Activated CD8-positive, alpha-beta T cell treated with anti-CD3 and anti-CD28 coated beads for 36 hours (primary cell): ENCODE measurements at regions not wholly inside any gene's neighbourhood (a gene's known extent, or its start where the extent isn't known, plus 50 kb on each side); places are given as distances from the start of the nearest gene placed in this dataset.

ENCODE experiments used
- ATAC-seq: fragments of 200-7000 bp; cut with Tn5 transposase; one replicate; pipeline ENCODE4 v1.10.0; 2021; ENCODE audit warnings: mild to moderate bottlenecking, moderate library complexity
- CTCF ChIA-PET: fragments of 350-600 bp; sonication (Branson Sonifier 250); formaldehyde crosslinking; loops from one replicate; lab custom pipeline; 2021; ENCODE audit warnings: antibody characterized with exemption; lab: Charles Lee
- POLR2A ChIA-PET: fragments of 350-600 bp; sonication (Branson Sonifier 250); formaldehyde crosslinking; loops from one replicate; lab custom pipeline; 2021; ENCODE audit warnings: antibody characterized with exemption; lab: Charles Lee
- DNase-seq: peaks from one replicate; pipeline ENCODE4 v3.0.0-alpha.2; 2020
- H3K27ac Mint-ChIP-seq: one replicate; pipeline ENCODE4 v1.8.0; 2021; ENCODE audit warnings: mild to moderate bottlenecking, mixed read lengths
- H3K27me3 Mint-ChIP-seq: one replicate; pipeline ENCODE4 v1.8.0; 2021; ENCODE audit warnings: mixed read lengths
- H3K36me3 Mint-ChIP-seq: one replicate; pipeline ENCODE4 v1.8.0; 2021; ENCODE audit warnings: low read depth, mixed read lengths
- H3K4me1 Mint-ChIP-seq: one replicate; pipeline ENCODE4 v1.8.0; 2021; ENCODE audit warnings: low read depth, mixed read lengths
- H3K4me3 Mint-ChIP-seq: one replicate; pipeline ENCODE4 v1.8.0; 2021; ENCODE audit warnings: mild to moderate bottlenecking, moderate library complexity, mixed read lengths
- H3K9me3 Mint-ChIP-seq: one replicate; pipeline ENCODE4 v1.8.0; 2021; ENCODE audit warnings: mixed read lengths
- CTCF ChIP-seq: fragments of 200-600 bp; IDR thresholded peaks from one replicate; pipeline ENCODE4 v1.8.0; 2022; ENCODE audit warnings: antibody characterized with exemption, mild to moderate bottlenecking
- intact Hi-C: fragments of 100-400 bp; cut with micrococcal nuclease; formaldehyde crosslinking; loops from one replicate; pipeline ENCODE4 v1.10.0; 2022

- no peak overlapping the region for H3K27ac Mint-ChIP-seq
- H3K36me3 Mint-ChIP-seq: no peaks in the 10 kb centered on the region
- ChIA-PET POLR2A (no interaction called here), CTCF (interaction anchor here (1.0 to 1.4 kb wide), 2 partner anchors 53 to 54 kb away, joined by 3 read pairs; no protein-coding TSS in a partner anchor)
- no peaks in the 10 kb centered on the region for H3K9me3 Mint-ChIP-seq
- peak; percentile 39 for TF ChIP-seq CTCF
- H3K27me3 Mint-ChIP-seq: no peaks in the 10 kb centered on the region
- peak; percentile 61 for ATAC-seq
- H3K4me3 Mint-ChIP-seq: no peak overlapping the region
- intact Hi-C loops: loop anchor here (5.0 kb wide), 1 partner anchor 162 kb away; no protein-coding TSS in a partner anchor
- peaks cover 31% of the 10 kb centered on the region for H3K4me1 Mint-ChIP-seq
- no peak for DNase-seq
Observed at GRCh38 chr3:43215663-43216275, 70.6 kb upstream of the SNRK start.

- ATAC-seq: no peak
- no peak for TF ChIP-seq CTCF
- Mint-ChIP-seq H3K4me3 (no peak overlapping the region), H3K9me3 (no peaks in the 10 kb centered on the region), H3K27me3 (no peaks in the 10 kb centered on the region), H3K27ac (no peak overlapping the region), H3K36me3 (no peaks in the 10 kb centered on the region), H3K4me1 (peaks cover 26% of the 10 kb centered on the region)
- no peak for DNase-seq
- ChIA-PET POLR2A (no interaction called here), CTCF (interaction anchor here (1.4 kb wide), 1 partner anchor 52 kb away, joined by 3 read pairs; no protein-coding TSS in a partner anchor)
- intact Hi-C loops: loop anchor here (5.0 kb wide), 1 partner anchor 162 kb away; no protein-coding TSS in a partner anchor
Observed at GRCh38 chr3:43215138-43215537, 71.2 kb upstream of the SNRK start.

GRCh38 chr3:43214616-43215015 lies 71.7 kb upstream of the SNRK start:
- no peak for ATAC-seq
- Mint-ChIP-seq H3K36me3 (no peaks in the 10 kb centered on the region), H3K27me3 (no peaks in the 10 kb centered on the region), H3K4me1 (peaks cover 26% of the 10 kb centered on the region), H3K9me3 (no peaks in the 10 kb centered on the region), H3K27ac (no peak overlapping the region), H3K4me3 (no peak overlapping the region)
- no peak for TF ChIP-seq CTCF
- CTCF ChIA-PET: no interaction called here
- no peak for DNase-seq
- POLR2A ChIA-PET: no interaction called here
- intact Hi-C loops: loop anchor here (5.0 kb wide), 1 partner anchor 163 kb away; no protein-coding TSS in a partner anchor

DNA sequence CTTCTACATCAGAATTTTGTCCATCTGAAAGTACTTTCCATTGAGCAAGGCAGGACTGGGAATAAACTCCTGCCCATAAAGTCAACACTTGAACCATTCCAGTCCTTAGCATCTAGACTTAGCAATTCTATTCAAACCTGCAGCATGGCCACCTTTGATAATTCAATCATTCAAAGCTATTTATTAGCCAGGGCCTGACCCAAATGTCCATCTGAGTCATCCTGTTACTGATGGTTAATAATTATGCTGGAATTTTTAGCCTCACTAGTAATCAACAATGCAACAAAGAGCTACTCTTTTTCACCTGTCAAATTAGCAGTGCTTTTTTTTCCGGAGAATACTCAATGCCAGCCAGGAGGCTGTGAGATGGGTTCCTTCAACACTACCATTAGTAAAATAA lies 72.7 kb upstream of the SNRK start:
- no peak for TF ChIP-seq CTCF
- no peaks in the 10 kb centered on the region for H3K9me3 Mint-ChIP-seq
- peaks cover 23% of the 10 kb centered on the region for H3K4me1 Mint-ChIP-seq
- H3K27me3 Mint-ChIP-seq: no peaks in the 10 kb centered on the region
- no peak overlapping the region for H3K27ac Mint-ChIP-seq
- DNase-seq (no peak), ATAC-seq (no peak)
- no peaks in the 10 kb centered on the region for H3K36me3 Mint-ChIP-seq
- H3K4me3 Mint-ChIP-seq: no peak overlapping the region
- ChIA-PET POLR2A (no interaction called here), CTCF (interaction anchor here (1.4 kb wide), 1 partner anchor 15 kb away, joined by 3 read pairs; no protein-coding TSS in a partner anchor)
- intact Hi-C loops: no loop called here

- Mint-ChIP-seq H3K36me3 (no peaks in the 10 kb centered on the region), H3K27me3 (no peaks in the 10 kb centered on the region), H3K9me3 (no peaks in the 10 kb centered on the region), H3K27ac (no peak overlapping the region), H3K4me1 (peaks cover 22% of the 10 kb centered on the region), H3K4me3 (no peak overlapping the region)
- intact Hi-C loops: no loop called here
- no peak for DNase-seq
- no peak for TF ChIP-seq CTCF
- ChIA-PET POLR2A (interaction anchor here (0.6 to 1.1 kb wide), 4 partner anchors 16 to 373 kb away, joined by 3 to 5 read pairs (median 3); no protein-coding TSS in a partner anchor), CTCF (interaction anchor here (1.4 kb wide), 1 partner anchor 14 kb away, joined by 3 read pairs; no protein-coding TSS in a partner anchor)
- no peak for ATAC-seq
Observed at GRCh38 chr3:43212914-43213611, 73.3 kb upstream of the SNRK start.
